Renal cortical epithelial cell (primary cell): ENCODE measurements at regions not wholly inside any gene's neighbourhood (a gene's known extent, or its start where the extent isn't known, plus 50 kb on each side); places are given as distances from the start of the nearest gene placed in this dataset.
"Not testable (repeated sequence)": the region's sequence is repeated elsewhere in the genome, so short reads cannot be mapped to it uniquely, and the experiment has no call there.

ENCODE experiments used
- DNase-seq: peaks from one replicate; pipeline ENCODE4 v3.0.0-alpha.2; 2011; ENCODE audit warnings: low read depth

GRCh38 chr7:153523320-153524015 is 528.7 kb upstream of the DPP6 start:
- no peak for DNase-seq

- no peak for DNase-seq
Measured at GRCh38 chr7:153524070-153524601, 528.1 kb upstream of the DPP6 start.

- no peak for DNase-seq
Measured at GRCh38 chr7:153529100-153529499, 523.1 kb upstream of the DPP6 start.

DNA sequence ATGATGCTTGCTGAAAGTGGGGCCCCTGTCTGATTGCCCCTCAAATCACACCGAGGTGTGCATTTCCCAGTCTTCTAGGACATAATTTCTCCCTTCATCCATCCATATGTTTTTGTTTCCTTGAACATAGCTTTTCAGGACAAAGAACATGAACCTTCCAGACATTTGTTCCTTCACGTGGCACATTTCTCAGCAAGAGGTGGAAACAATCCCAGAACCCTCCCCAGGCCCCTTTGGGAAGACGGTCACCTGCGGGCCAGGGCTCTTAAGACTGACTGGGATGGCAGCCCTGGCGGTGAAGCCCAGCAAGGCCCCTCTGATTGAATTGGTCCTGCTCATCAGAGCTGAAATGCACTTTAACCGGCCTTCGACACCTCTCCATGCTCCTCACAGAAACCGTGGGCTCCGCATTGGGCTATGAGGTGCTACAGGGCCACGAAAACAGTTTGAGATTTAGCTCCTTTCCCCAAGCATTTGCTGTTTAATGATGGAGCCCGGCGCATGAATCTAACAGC is 522.5 kb upstream of the DPP6 start:
- DNase-seq, result no peak

DNA sequence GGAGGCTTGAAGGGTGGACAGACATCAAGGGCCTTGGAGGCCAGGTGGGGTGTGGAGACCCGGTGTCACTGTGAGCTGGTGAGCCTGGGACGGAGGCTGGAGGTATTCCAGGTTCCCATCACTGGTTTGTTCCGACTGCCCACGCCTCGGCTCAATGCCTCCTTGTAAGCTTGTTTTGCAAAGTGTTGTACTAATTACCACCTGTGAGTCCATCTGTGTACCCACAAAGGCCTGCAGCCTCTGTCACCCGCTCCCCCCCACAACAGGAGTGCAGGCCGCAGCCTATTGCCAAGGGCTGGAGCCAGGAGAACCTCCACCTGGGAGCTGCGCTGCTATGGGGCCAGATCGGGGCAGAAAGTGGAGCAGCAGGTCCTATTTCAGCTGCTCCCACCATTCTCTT is 521.8 kb upstream of the DPP6 start:
- DNase-seq, result no peak

- no peak for DNase-seq
Measured at GRCh38 chr7:153532326-153532725, 519.9 kb upstream of the DPP6 start.

GRCh38 chr7:153537271-153537670 is 514.9 kb upstream of the DPP6 start:
- no peak for DNase-seq

GRCh38 chr7:153541903-153542302 is 510.3 kb upstream of the DPP6 start:
- DNase-seq, result no peak

- DNase-seq, result no peak
Measured at GRCh38 chr7:153543232-153543631, 509.0 kb upstream of the DPP6 start.

- no peak for DNase-seq
Measured at GRCh38 chr7:153550173-153550572, 502.0 kb upstream of the DPP6 start.

- DNase-seq, result no peak
Measured at GRCh38 chr7:153564391-153564790, 487.8 kb upstream of the DPP6 start.

DNA sequence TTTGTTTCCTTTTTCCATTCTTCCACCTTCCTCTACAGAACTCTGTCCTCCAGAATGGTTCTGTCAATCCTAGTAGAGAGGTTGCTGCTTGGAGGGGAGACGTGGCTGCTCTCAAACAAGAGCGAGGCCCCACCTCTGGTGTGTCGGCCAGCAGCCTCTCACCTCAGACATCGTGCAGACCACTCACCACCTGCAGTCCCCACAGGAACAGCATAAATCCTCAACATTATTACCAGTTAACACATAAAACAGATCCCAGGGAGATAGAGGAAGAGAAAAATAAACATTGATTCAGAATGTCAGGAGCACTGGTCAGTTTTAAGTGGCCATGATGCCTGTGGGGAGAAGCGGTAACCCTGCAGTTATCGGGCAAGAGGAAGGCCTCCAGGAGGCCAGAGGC is 485.9 kb upstream of the DPP6 start:
- DNase-seq, result no peak

GRCh38 chr7:153567426-153567825 is 484.8 kb upstream of the DPP6 start:
- DNase-seq, result no peak

- DNase-seq, result not testable (repeated sequence)
Measured at GRCh38 chr7:153569520-153569919, 482.7 kb upstream of the DPP6 start.

DNA sequence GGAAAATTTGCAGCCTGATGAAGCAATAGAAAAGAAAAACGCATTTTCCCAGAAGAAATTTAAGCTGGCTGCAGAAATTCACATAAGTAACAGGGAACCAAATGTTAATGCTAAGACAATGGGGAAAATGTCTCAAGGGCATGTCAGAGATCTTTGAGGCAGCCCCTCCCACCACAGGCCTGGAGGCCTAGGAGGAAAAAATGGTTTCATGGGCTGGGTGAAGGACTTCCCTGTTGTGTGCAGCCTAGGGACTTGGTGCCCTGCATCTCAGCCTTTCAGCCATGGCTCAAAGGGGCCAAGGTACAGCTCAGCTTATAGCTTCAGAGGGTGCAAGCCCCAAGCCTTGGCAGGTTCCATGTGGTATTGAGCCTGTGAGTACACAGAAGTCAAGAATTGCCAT is 476.1 kb upstream of the DPP6 start:
- no peak for DNase-seq

DNA sequence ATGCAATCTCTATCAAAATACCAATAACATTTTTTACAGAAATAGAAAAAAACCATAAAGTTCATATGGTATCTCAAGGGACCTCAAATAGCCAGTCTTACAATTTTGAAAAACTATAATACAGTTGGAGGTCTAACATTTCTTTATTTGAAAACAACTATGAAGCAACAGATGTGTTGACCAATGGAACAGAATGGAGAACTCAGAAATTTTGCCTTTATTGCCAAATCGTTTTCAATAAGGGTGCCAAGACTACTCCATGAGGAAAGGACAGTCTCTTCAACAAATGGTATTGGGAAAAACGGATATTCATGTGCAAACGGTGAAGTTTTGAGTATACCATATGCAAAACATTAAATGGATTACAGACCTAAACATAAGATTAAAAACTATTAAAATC is 470.8 kb upstream of the DPP6 start:
- no peak for DNase-seq

DNA sequence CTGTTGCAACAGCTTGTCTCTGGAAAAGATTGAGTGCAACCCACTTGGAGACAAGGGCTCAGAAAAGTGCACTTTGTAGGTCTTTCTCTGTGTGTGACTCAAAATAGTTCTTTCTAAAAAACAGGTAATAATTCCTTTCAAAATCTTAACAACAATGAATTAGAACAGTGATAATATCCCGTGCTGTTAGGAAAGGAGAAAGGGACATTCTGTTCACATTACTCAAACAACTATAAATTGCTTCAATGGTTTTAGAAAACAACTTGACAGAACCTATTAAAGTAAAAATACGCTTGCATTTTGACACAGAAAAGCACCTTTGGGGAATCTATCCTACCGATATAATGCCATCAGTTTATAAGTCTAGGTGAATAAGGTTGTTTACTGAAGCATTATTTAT is 468.1 kb upstream of the DPP6 start:
- DNase-seq, result no peak

GRCh38 chr7:153588586-153588985 is 463.6 kb upstream of the DPP6 start:
- DNase-seq, result no peak

DNA sequence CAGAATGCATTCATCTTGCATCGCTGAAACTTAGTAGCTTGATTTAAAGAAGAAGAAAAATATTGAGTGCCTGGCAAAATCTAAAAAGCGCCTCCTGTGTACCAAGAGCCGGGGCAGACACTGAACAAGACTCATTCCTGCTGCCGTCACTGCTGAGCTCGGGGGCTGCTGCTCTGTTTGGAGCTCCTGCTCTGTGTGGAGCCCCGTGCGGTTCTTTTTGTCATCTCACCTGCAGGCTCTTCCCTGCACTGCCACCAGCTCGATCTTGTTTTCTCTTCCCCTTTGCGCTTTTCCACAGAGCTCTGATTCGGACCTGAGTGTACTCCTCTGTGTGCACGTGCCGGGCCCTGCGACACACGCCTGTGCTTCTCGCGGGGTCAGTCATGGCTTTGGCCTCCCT is 462.1 kb upstream of the DPP6 start:
- no peak for DNase-seq

GRCh38 chr7:153590571-153590970 is 461.6 kb upstream of the DPP6 start:
- no peak for DNase-seq

DNA sequence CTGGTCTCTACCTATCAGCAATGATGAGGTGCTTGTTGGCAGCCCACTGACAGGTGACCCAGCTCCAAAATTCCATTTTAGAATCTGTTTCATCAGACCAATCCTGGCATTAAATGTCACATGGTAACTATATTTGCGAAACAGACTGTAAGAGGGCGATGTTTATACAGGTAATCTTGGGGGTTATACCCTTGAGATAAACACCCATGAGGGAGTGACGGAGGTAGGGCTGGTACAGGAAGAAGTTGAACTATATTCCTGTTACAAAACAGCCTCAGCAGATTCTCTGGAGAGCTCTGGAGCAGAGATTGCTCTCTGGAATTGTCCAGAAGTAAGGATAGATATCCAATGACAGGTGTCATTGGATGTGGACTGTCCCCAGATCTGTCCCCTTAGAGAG is 444.8 kb upstream of the DPP6 start:
- DNase-seq, result no peak

DNA sequence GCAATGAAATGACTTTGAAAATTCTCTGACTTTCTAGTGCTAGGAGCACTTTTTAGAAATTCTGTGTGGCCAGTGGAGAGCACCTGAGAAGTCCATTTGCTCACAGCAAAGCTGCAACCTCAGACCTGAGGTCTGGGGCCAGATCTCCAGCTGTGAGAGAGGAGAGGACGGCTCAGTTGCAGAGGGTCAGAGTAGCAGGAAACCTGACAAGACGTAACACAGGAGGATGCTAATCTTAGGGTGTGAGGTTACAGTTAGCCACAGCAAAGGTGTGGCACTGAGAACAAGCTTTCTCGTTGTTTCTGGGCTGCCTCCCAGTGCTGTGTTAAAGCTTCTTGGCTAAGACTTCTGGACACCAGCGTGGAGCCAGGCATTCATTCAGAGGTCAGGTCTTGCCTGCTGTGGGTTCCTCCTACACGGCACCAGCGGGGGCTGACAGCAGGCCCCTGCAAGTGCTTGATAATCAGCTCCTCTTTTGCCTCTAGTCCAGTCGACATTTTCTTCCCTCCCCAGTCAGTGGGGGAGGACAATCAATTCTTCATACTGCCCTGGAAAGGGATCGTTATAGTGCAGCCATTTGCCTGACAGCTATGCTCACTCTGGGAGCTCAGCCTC is 435.4 kb upstream of the DPP6 start:
- DNase-seq, result no peak

DNA sequence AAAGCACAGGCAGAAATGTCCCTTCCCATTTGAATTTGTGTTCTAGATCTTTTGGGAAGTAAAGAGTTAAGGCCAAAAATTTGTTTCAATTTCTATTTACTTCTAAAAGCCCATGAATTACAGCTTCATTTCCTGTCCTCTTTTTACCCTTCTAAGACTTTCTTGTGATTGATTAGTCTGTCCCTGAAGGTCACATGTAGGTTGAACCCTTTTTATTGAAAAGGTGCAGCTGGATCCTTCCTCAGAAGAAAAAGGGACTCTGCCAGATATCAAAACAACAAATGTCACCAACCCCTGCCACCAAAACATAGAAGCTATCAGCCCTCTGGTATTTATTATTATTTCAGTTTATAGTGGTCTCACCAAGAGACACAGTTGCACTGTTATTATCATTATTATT is 424.9 kb upstream of the DPP6 start:
- no peak for DNase-seq

- DNase-seq, result no peak
Measured at GRCh38 chr7:153628406-153628805, 423.8 kb upstream of the DPP6 start.
